ENCODE measurements at regions not wholly inside any gene's neighbourhood (a gene's known extent, or its start where the extent isn't known, plus 50 kb on each side); places are given as distances from the start of the nearest gene placed in this dataset.
A peak's percentile ranks its signal among the peaks of the same experiment; 100 is the strongest.

DNA sequence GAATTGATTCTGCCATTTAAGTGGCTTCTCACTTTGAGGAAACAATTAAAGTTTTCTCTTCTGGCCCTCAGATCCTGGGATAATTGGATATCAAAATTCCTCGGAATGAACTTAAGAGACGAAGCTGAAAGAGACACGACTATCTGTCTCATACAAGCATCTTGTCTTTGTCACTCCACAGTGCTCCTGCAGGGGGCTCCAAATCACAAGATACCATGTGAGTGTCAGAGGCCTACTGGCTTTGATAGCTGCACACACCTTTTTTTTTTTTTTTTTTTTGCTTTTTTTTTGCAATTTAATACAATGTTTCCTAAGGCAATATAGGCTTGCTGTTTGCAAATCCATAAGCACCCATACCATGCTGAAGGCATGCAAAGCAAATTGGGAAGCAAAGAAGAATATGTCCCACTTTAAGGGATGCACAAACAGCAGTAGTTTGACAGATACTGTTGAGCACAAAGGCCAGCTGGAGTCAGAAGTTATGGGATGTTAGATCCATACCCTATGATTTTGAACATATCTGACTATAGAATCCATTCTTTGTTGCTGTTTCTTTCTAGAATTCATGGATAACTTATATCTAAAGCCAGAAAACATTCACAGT is 109.0 kb upstream of the CBLN2 start:
- TF ChIP-seq CTCF (conservative IDR thresholded peaks at IDR 0.05) (peak; percentile 83), ZFX (IDR thresholded peaks at IDR 0.05) (no peak)

Data from C4-2B (cell line).